ENCODE measurements at regions not wholly inside any gene's neighbourhood (a gene's known extent, or its start where the extent isn't known, plus 50 kb on each side); places are given as distances from the start of the nearest gene placed in this dataset.

DNA sequence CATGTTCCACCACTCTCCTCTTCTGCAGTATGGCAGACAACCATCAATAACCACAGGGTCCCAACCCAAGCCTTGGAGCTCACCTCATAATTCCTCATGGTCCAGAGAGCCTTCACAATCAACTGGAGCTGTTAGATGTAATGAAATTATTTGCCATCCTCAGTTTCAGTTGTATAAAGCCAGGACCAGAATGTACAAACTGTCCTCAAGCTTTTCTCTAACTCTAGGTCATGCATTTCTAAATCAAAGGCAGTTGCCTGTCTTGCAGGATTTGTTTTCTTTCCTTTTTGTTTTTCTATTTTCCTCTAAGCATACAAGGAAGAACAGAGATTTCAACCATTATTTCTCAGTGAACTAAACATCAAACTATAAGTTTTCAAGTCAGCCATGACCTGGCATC lies 182.5 kb upstream of the SERP2 start:
- no peak for DNase-seq

- peak; percentile 58 for DNase-seq
Observed at GRCh38 chr13:44191504-44192171, 182.0 kb upstream of the SERP2 start.

DNA sequence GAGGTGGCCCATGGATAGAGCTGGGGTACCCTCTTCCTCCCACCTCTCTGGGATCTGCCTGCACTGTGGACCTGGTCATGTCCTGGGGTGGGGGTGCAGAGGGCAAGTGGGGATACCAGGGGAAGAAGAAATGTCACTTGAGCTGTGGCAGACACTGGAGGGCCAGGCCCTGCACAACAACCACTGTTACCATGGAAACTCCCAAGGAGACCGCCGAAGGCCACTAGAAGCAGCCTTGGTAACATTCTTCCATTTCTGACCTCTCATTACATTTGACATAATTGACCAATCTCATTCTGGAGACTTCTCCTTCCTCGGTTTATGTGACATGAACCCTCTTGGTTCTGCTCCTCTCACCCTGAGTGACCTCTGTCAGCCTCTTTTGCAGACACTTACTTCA lies 179.9 kb upstream of the SERP2 start:
- no peak for DNase-seq

DNA sequence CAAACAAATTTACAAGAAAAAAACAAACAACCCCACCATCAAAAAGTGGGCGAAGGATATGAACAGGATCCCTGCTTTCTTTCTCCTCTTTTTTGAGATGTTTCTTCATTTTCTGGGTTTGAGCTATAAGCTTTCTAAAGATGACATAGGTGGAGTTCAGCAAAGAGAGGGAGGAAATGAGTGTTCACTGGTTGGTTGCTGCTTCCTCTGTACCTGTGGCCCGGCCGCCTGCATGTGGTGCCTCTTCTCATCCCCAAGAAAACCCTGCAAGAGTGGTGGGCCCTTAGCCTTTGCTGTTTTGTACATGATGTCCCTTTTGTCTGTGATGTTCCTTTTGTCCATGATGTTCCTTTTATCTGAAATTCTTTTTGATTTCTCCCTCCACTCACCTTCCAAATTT lies 178.4 kb upstream of the SERP2 start:
- no peak for DNase-seq

- DNase-seq: no peak
Observed at GRCh38 chr13:44196196-44196751, 177.3 kb upstream of the SERP2 start.

GRCh38 chr13:44197791-44198770 lies 175.5 kb upstream of the SERP2 start:
- DNase-seq: no peak

- no peak for DNase-seq
Observed at GRCh38 chr13:44198826-44199225, 174.8 kb upstream of the SERP2 start.

GRCh38 chr13:44199627-44200207 lies 173.9 kb upstream of the SERP2 start:
- DNase-seq: no peak

DNA sequence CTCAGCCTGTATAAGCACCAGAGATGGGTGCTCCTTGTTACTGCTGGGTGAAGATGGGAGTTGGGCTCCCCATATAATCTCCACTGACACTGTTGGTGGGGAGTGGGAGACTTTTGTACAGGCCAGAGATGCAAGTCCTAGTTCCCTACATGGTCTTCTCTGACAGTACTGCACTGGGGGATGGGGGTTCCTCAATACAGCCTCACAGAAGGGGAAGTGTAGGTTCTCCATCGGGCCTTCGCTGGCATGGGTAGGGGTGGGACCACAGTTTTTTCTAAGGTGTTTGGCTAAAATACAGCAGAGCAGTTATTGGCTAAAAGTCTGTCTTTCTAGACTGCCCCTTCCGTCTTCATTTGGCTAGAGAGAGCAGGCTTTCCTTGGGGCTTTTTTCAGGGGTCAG lies 167.2 kb upstream of the SERP2 start:
- DNase-seq: no peak

DNA sequence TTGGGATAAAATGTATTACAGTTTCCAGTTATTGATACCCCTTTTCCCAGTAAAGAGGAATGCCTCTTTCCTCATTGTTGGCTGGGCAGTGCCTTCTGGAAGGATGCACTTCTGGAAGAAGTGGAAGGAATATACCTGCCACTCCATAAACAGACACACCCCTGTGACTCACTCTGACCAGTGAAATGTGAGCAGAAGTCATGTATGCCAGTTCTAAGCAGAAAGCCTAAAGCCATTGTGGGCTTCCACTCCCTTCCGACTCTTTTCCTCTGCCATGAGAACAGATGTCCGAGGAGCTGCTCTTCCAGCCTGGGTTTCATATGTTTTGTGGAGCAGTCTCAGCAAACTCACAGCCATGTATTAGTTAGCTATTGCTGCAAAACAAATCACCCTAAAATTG lies 166.1 kb upstream of the SERP2 start:
- DNase-seq: no peak

DNA sequence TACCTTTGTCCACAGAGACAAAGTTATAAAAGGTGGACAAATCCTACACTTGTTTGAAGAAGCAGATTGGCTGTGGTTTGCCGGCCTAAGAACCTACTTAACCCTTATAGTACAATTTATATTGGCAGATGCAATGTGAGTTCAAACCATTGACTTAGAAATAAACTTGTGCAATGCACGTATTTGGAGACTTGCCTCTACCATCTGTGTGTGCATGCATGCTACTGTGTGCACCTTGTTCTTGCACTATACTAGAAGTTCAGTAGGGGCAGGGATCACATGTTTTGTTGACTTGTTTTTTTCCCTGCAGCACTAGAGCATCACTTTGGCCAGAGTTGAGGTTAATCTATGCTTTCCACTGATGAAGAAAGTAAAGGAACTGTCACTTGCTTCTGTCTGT lies 163.1 kb upstream of the SERP2 start:
- no peak for DNase-seq

GRCh38 chr13:44211286-44211685 lies 162.3 kb upstream of the SERP2 start:
- DNase-seq: no peak

DNA sequence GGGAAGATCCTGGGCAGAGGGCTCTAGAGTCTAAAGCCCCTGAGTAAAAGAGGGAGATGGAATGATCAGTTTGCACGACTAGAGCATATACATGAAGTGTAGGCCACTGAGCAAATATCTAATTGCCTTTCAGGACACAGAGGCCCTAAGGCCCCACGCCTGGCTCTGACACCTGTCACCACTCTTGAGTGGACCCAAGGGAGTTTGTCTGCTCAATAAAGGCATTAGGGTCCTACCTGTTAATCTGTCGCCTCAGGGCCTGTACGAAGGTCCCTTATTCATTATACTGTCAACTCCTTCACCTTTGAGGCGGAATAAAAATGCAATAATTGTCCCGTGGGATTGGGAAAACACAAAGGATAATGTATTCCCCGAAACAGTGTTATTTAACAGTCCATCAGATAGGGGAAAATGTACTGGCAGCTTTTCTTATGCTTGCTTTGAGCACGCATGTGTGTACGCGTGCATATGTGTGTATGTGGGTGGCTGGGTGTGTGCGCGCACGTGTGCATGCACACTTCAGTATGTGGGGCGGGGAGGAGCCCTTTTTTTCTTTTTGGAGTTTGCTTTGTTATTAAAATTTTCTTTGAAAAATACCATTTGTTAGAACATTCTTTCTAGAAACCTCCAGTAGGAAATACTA lies 161.8 kb upstream of the SERP2 start:
- DNase-seq: no peak

- no peak for DNase-seq
Observed at GRCh38 chr13:44212633-44213396, 160.8 kb upstream of the SERP2 start.

DNA sequence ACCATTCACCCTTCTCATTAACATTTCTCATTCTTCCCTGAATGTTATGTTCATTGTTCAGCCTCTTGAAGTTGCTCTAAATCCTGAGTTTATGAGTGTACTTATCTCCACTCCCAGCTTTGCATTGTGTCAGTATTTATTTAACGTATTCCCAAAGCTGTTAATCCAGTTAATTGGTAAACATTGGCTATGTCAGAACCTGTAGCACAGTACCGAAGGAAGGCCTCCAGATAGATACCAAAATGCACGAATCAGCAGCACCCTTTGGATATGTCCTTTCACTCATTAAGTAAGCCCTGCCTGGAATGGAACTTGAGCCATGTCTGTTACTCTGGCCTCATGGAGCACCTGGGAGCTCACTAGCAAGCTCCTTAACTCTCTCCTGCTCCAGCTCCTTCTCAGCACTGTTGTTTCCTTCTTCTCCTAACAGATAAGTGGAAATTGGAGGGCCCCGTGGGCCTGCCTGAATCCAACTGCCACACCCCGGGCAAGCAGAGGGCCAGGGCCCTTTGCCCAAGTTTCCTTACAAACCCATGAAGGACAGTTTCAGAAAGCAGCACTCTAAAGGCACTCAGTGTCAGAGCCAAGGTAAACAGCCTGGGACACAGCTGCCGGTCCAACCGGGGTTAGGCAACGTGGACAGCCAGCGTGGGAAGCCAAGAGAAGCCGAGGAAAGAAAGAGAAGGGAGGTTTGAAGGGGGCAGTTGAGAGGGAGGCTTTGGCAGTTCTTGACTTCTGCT lies 155.0 kb upstream of the SERP2 start:
- no peak for DNase-seq

DNA sequence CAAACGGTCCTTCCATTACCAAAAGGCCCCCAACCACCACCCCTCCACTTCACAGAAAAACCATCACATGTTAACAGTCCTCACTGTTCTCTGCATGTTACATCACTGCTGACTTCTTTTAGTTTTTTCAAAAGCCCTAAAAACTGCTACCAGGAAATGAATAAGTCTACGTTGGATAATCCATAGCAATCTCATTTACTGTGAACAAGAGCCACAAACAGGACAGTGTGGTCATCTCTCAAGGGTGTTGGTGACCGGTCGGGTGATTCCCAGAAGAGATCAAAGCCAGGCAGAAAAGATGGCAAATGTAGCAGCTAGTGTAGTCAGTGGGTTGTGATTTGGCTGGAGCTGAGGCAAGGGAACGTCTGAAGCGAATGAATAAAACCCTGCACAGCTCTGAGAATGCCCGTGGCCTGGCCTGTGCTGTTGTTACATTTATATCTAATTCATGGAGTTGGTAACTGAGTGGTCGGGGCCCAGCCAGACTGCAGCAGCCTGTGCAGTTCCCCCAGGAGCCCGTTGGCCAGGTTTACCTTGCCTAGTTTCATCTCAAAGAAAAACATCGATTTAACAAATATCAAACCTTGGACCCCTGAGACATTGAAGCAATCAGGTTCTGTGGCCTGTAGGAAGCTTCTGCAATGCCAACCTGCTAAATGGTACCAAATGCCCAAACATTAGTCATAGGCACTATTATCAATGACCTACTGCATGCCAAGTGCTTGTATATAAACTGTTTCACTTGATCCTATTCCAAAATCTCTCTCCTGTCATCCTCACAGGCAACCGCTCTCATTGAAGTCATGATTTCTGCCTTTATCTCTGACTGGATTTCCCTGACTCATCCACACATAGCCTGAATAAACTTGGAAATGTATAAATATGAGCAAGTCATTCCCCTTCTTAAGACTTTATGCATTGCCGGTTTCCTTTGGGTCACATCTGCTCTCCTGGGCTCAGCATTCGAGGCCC lies 153.8 kb upstream of the SERP2 start:
- DNase-seq: no peak

- no peak for DNase-seq
Observed at GRCh38 chr13:44220948-44221347, 152.7 kb upstream of the SERP2 start.

- DNase-seq: no peak
Observed at GRCh38 chr13:44221657-44222056, 152.0 kb upstream of the SERP2 start.

- no peak for DNase-seq
Observed at GRCh38 chr13:44223770-44224444, 149.7 kb upstream of the SERP2 start.
